Liver (tissue), 8 donors: ENCODE measurements at regions not wholly inside any gene's neighbourhood (a gene's known extent, or its start where the extent isn't known, plus 50 kb on each side); places are given as distances from the start of the nearest gene placed in this dataset.

Experiments used
- DNase-seq: peaks from one replicate; pipeline ENCODE4 v3.0.0-alpha.2; 2017; ENCODE audit warnings: low spot score
- H3K27ac ChIP-seq, 2 donors: one replicate each; pipeline ENCODE4 v1.7.0; 2013; ENCODE audit warnings: inconsistent platforms in 2 of 2, low read length in 2 of 2, control low read depth in 1 of 2, low read depth in 1 of 2, mild to moderate bottlenecking in 1 of 2
- H3K27me3 ChIP-seq, 4 donors: one replicate each; pipeline versions ENCODE4 v1.6.1 to v1.7.0; 2013; ENCODE audit warnings: low read length in 3 of 4, inconsistent platforms in 1 of 4, mild to moderate bottlenecking in 1 of 4, moderate library complexity in 1 of 4; ENCODE audit not compliant: control insufficient read depth in 4 of 4, insufficient read depth in 4 of 4
- H3K36me3 ChIP-seq, 4 donors: one replicate each; pipeline versions ENCODE4 v1.6.1 to v1.7.0; 2013; ENCODE audit warnings: low read length in 3 of 4, mild to moderate bottlenecking in 3 of 4, low read depth in 1 of 4, moderate library complexity in 1 of 4; ENCODE audit not compliant: control insufficient read depth in 4 of 4, insufficient read depth in 3 of 4
- H3K4me1 ChIP-seq, 4 donors: one replicate each; pipeline versions ENCODE4 v1.6.1 to v1.7.0; 2013; ENCODE audit warnings: low read length in 3 of 4, mild to moderate bottlenecking in 3 of 4, moderate library complexity in 1 of 4; ENCODE audit not compliant: control insufficient read depth in 4 of 4, insufficient read depth in 4 of 4
- H3K4me3 ChIP-seq, 3 donors: one replicate each; pipeline versions ENCODE4 v1.6.1 to v1.7.0; 2013; ENCODE audit warnings: low read length in 3 of 3, control low read depth in 1 of 3, low read depth in 1 of 3, mild to moderate bottlenecking in 1 of 3
- H3K9ac ChIP-seq, 2 donors: one replicate each; pipeline ENCODE4 v1.7.0; 2013; ENCODE audit warnings: low read length in 2 of 2, mild to moderate bottlenecking in 2 of 2, moderate library complexity in 2 of 2, control low read depth in 1 of 2, low read depth in 1 of 2
- H3K9me3 ChIP-seq, 4 donors: one replicate each; pipeline versions ENCODE4 v1.6.1 to v1.7.0; 2013; ENCODE audit warnings: low read length in 3 of 4; ENCODE audit not compliant: control insufficient read depth in 4 of 4
- EGR1 ChIP-seq, 2 donors: IDR thresholded peaks; 2 replicates each; pipeline ENCODE4 v1.6.1; 2016 to 2018; ENCODE audit warnings: antibody characterized with exemption in 2 of 2, low read depth in 2 of 2
- FOXA1 ChIP-seq: IDR thresholded peaks from 2 replicates; pipeline ENCODE4 v1.6.1; 2016; ENCODE audit warnings: antibody characterized with exemption
- FOXA2 ChIP-seq: IDR thresholded peaks from 2 replicates; pipeline ENCODE4 v1.6.1; 2016; ENCODE audit warnings: antibody characterized with exemption
- GABPA ChIP-seq, 2 donors: IDR thresholded peaks in 1 of 2; conservative IDR thresholded peaks in 1 of 2; 2 replicates each; pipeline ENCODE4 v1.6.1; 2016; ENCODE audit warnings: antibody characterized with exemption in 2 of 2, mild to moderate bottlenecking in 1 of 2, moderate library complexity in 1 of 2
- HNF4A ChIP-seq, 2 donors: conservative IDR thresholded peaks; 2 replicates each; pipeline ENCODE4 v1.6.1; 2016; ENCODE audit warnings: antibody characterized with exemption in 2 of 2, mild to moderate bottlenecking in 2 of 2
- HNF4G ChIP-seq: IDR thresholded peaks from 2 replicates; pipeline ENCODE4 v1.6.1; 2016; ENCODE audit warnings: antibody characterized with exemption
- JUND ChIP-seq, 2 donors: IDR thresholded peaks; 2 replicates each; pipeline ENCODE4 v1.6.1; 2016; ENCODE audit warnings: antibody characterized with exemption in 2 of 2
- NR2F2 ChIP-seq: IDR thresholded peaks from 2 replicates; pipeline ENCODE4 v1.6.1; 2016; ENCODE audit warnings: antibody characterized with exemption
- RAD21 ChIP-seq, 2 donors: IDR thresholded peaks; 2 replicates each; pipeline ENCODE4 v1.6.1; 2016; ENCODE audit warnings: antibody characterized with exemption in 2 of 2, mild to moderate bottlenecking in 2 of 2
- RXRA ChIP-seq, 2 donors: IDR thresholded peaks; 2 replicates each; pipeline ENCODE4 v1.6.1; 2017 to 2018; ENCODE audit warnings: antibody characterized with exemption in 2 of 2, mild to moderate bottlenecking in 1 of 2
- SP1 ChIP-seq: IDR thresholded peaks from 2 replicates; pipeline ENCODE4 v1.6.1; 2018; ENCODE audit warnings: antibody characterized with exemption, mild to moderate bottlenecking
- TAF1 ChIP-seq: conservative IDR thresholded peaks from 2 replicates; pipeline ENCODE4 v1.6.1; 2016; ENCODE audit warnings: antibody characterized with exemption, mild to moderate bottlenecking
- YY1 ChIP-seq: IDR thresholded peaks from 2 replicates; pipeline ENCODE4 v1.6.1; 2016; ENCODE audit warnings: antibody characterized with exemption, mild to moderate bottlenecking
- WGBS: extraction: QIAGEN DNeasy Blood & Tissue Kit; methylation state at CpG from one replicate; pipeline ENCODE4 v1.1.7; 2013; 5-methylcytosine and 5-hydroxymethylcytosine counted together
- TF ChIP-seq, protein P1 (sequence below): IDR thresholded peaks from 2 replicates; pipeline ENCODE4 v1.6.1; 2016; ENCODE audit warnings: antibody characterized with exemption
- TF ChIP-seq, protein P2 (sequence below): IDR thresholded peaks from 2 replicates; pipeline ENCODE4 v1.6.1; 2016; ENCODE audit warnings: antibody characterized with exemption, mild to moderate bottlenecking
- TF ChIP-seq, protein P3 (sequence below): IDR thresholded peaks from 2 replicates; pipeline ENCODE4 v1.6.1; 2016; ENCODE audit warnings: antibody characterized with exemption
- TF ChIP-seq, protein P4 (sequence below): fragments of 150-350 bp; IDR thresholded peaks from 2 replicates; pipeline ENCODE4 v1.5.1; 2017; ENCODE audit warnings: improper control_type of control experiment, low read depth, low read length; ENCODE audit not compliant: missing input control
- TF ChIP-seq, protein P5 (sequence below): IDR thresholded peaks from 2 replicates; pipeline ENCODE4 v1.6.1; 2016; ENCODE audit warnings: antibody characterized with exemption
- donor health status: healthy.
- donor health status: healthy.
- donor health status: healthy.
- donor health status: healthy.
- donor health status: healthy.

DNA sequence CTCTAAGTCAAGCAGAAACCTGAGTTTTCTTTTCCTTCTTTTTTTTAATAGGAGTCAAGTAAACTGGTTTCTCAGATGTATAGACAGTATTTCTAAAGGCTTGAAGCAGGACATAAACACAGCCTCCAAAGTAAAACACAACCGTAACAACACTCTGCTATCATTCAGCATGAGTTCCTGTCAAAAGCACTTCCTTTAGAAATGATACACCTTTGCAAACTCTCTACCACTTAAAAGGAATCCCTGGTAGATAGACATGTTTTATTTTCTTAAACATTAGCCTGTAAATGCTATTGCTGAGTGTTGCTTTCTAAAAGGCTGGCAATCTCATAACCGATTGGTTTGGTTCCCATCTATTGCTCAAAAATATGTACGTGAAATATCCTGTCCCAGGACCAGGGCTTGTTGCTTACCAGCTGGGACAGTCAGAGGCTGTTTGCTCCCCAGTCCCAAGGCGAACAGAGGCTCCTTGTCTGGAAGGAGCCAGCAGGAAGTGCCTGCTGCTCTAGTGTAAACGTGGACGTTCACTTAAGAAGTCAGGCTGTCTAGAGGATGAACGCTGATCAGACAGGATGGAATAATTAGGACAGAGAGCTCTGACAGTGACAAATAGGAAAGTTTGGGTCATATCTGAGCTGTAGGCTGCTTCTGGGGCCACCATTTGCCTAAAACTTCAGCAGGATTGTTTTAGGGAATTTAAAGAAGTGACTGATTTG lies 173.9 kb upstream of the KLF3 start:
- Histone ChIP-seq H3K9ac (no peak overlapping the region), H3K27ac (peak overlapping the region; percentile 21 to 53), H3K27me3 (no peaks in the 10 kb centered on the region), H3K4me3 (no peak overlapping the region), H3K4me1 (peaks cover 5 to 20% (median 15%) of the 10 kb centered on the region in 4 donors), H3K9me3 (no peaks in the 10 kb centered on the region), H3K36me3 (no peaks in the 10 kb centered on the region)
- TF ChIP-seq TAF1, result no peak
- 69% methylated on average over 7 of the region's 7 CpGs for WGBS
- no peak for DNase-seq

DNA sequence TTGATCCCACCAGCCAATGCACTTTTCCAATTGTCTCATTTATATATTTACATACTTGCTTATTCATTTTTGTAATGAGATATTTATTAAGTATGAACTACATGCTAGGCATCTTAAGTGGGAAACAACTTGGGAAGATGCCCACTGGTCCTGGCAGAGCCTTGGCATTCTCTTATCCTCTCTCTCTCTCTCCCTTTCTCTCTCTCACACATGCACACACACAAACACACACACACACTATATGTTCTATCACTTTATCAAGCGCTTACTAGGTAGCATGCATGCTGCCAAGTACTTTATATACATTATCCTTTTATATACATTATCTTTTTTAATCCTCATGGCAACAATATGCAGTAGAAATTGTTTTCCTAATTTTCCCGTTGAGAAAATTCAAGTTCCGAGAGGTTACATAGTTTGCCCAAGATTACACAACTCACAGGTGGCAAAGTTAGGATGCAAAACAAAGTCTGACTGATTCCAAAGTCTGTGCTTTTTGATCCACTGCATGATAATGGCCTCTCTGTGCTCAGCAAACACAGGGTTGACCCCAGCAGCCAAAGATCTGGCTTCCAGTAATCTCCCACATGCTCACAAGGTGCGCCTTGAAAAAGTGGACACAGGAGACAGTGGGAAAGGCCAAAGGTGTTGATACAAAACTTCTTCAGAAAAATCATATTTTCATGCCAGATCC lies 173.1 kb upstream of the KLF3 start:
- H3K4me1 ChIP-seq, result peaks cover 5 to 20% (median 15%) of the 10 kb centered on the region in 4 donors
- H3K9ac ChIP-seq, result no peak overlapping the region
- no peaks in the 10 kb centered on the region for H3K27me3 ChIP-seq
- TF ChIP-seq FOXA2 (peak; percentile 74), SP1 (peak; percentile 92), HNF4G (peak; percentile 97), YY1 (peak; percentile 94), NR2F2 (peak; percentile 70), JUND (IDR thresholded peaks at IDR 0.05) (peak in 1 of 2 donors; percentile 84), FOXA1 (peak; percentile 76), GABPA (IDR thresholded peaks at IDR 0.05 in 1 of 2, conservative IDR thresholded peaks at IDR 0.05 in 1 of 2) (peak in 1 of 2 donors; percentile 10), RAD21 (IDR thresholded peaks at IDR 0.05) (peak; percentile 68), TAF1 (no peak), HNF4A (conservative IDR thresholded peaks at IDR 0.05) (peak; percentile 98 to 99), EGR1 (IDR thresholded peaks at IDR 0.05; ENCODE audit: low read depth in 2 of 2) (peak in 1 of 2 donors; percentile 57), RXRA (IDR thresholded peaks at IDR 0.05) (peak; percentile 93 to 96)
- TF ChIP-seq, protein P1, sequence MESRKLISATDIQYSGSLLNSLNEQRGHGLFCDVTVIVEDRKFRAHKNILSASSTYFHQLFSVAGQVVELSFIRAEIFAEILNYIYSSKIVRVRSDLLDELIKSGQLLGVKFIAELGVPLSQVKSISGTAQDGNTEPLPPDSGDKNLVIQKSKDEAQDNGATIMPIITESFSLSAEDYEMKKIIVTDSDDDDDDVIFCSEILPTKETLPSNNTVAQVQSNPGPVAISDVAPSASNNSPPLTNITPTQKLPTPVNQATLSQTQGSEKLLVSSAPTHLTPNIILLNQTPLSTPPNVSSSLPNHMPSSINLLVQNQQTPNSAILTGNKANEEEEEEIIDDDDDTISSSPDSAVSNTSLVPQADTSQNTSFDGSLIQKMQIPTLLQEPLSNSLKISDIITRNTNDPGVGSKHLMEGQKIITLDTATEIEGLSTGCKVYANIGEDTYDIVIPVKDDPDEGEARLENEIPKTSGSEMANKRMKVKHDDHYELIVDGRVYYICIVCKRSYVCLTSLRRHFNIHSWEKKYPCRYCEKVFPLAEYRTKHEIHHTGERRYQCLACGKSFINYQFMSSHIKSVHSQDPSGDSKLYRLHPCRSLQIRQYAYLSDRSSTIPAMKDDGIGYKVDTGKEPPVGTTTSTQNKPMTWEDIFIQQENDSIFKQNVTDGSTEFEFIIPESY, result peak; percentile 83
- TF ChIP-seq, protein P2, sequence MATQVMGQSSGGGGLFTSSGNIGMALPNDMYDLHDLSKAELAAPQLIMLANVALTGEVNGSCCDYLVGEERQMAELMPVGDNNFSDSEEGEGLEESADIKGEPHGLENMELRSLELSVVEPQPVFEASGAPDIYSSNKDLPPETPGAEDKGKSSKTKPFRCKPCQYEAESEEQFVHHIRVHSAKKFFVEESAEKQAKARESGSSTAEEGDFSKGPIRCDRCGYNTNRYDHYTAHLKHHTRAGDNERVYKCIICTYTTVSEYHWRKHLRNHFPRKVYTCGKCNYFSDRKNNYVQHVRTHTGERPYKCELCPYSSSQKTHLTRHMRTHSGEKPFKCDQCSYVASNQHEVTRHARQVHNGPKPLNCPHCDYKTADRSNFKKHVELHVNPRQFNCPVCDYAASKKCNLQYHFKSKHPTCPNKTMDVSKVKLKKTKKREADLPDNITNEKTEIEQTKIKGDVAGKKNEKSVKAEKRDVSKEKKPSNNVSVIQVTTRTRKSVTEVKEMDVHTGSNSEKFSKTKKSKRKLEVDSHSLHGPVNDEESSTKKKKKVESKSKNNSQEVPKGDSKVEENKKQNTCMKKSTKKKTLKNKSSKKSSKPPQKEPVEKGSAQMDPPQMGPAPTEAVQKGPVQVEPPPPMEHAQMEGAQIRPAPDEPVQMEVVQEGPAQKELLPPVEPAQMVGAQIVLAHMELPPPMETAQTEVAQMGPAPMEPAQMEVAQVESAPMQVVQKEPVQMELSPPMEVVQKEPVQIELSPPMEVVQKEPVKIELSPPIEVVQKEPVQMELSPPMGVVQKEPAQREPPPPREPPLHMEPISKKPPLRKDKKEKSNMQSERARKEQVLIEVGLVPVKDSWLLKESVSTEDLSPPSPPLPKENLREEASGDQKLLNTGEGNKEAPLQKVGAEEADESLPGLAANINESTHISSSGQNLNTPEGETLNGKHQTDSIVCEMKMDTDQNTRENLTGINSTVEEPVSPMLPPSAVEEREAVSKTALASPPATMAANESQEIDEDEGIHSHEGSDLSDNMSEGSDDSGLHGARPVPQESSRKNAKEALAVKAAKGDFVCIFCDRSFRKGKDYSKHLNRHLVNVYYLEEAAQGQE, result peak; percentile 69
- TF ChIP-seq, protein P3, sequence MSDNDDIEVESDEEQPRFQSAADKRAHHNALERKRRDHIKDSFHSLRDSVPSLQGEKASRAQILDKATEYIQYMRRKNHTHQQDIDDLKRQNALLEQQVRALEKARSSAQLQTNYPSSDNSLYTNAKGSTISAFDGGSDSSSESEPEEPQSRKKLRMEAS, result peak; percentile 97
- TF ChIP-seq, protein P4, sequence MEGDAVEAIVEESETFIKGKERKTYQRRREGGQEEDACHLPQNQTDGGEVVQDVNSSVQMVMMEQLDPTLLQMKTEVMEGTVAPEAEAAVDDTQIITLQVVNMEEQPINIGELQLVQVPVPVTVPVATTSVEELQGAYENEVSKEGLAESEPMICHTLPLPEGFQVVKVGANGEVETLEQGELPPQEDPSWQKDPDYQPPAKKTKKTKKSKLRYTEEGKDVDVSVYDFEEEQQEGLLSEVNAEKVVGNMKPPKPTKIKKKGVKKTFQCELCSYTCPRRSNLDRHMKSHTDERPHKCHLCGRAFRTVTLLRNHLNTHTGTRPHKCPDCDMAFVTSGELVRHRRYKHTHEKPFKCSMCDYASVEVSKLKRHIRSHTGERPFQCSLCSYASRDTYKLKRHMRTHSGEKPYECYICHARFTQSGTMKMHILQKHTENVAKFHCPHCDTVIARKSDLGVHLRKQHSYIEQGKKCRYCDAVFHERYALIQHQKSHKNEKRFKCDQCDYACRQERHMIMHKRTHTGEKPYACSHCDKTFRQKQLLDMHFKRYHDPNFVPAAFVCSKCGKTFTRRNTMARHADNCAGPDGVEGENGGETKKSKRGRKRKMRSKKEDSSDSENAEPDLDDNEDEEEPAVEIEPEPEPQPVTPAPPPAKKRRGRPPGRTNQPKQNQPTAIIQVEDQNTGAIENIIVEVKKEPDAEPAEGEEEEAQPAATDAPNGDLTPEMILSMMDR, result no peak
- TF ChIP-seq, protein P5, sequence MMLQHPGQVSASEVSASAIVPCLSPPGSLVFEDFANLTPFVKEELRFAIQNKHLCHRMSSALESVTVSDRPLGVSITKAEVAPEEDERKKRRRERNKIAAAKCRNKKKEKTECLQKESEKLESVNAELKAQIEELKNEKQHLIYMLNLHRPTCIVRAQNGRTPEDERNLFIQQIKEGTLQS, result no peak
- peak overlapping the region; percentile 21 to 53 for H3K27ac ChIP-seq
- no peaks in the 10 kb centered on the region for H3K9me3 ChIP-seq
- WGBS, result 44% methylated on average over 4 of the region's 4 CpGs
- DNase-seq, result no peak
- H3K4me3 ChIP-seq, result no peak overlapping the region
- H3K36me3 ChIP-seq, result no peaks in the 10 kb centered on the region
